ENCODE measurements at regions not wholly inside any gene's neighbourhood (a gene's known extent, or its start where the extent isn't known, plus 50 kb on each side); places are given as distances from the start of the nearest gene placed in this dataset.

DNA sequence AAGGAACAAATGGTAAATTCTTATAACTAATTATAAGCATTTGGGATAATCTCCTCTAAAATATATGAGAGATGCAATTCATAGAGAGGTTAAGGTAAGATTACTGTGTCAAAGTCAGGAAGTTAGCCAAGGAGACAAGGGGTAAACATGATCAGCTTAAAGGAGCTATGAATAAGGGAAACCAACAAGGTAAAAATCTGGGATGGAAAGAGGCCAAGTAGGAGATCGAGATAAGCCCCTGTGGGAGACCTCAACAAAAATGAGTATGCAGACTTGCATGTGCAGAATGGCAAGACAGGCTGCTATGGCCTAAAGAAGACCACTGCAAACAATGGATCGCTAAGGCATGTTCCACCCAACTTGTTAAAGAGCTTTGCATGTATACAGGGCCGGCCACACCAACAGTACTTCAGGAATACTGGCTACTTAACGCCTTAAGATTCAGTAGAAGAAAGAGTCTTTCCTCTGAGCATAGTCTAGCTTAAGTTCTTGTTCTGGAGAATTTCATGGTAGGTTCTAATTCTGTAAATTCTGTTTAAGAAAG lies 738.6 kb downstream of the GALC start:
- TF ChIP-seq, protein P1, sequence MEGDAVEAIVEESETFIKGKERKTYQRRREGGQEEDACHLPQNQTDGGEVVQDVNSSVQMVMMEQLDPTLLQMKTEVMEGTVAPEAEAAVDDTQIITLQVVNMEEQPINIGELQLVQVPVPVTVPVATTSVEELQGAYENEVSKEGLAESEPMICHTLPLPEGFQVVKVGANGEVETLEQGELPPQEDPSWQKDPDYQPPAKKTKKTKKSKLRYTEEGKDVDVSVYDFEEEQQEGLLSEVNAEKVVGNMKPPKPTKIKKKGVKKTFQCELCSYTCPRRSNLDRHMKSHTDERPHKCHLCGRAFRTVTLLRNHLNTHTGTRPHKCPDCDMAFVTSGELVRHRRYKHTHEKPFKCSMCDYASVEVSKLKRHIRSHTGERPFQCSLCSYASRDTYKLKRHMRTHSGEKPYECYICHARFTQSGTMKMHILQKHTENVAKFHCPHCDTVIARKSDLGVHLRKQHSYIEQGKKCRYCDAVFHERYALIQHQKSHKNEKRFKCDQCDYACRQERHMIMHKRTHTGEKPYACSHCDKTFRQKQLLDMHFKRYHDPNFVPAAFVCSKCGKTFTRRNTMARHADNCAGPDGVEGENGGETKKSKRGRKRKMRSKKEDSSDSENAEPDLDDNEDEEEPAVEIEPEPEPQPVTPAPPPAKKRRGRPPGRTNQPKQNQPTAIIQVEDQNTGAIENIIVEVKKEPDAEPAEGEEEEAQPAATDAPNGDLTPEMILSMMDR (conservative IDR thresholded peaks at IDR 0.05): no peak
- no peak for TF ChIP-seq ZFX (IDR thresholded peaks at IDR 0.05)

Measured in C4-2B (cell line).